Lung (tissue), 11 donors: ENCODE measurements at regions not wholly inside any gene's neighbourhood (a gene's known extent, or its start where the extent isn't known, plus 50 kb on each side); places are given as distances from the start of the nearest gene placed in this dataset.

Experiments
- ATAC-seq: fragments of 200-7000 bp; cut with Tn5 transposase; one replicate; pipeline ENCODE4 v1.9.1; 2020; ENCODE audit warnings: moderate number of reproducible peaks; ENCODE audit not compliant: insufficient read depth, low FRiP score
- DNase-seq, 3 donors: peaks; one replicate each; pipeline ENCODE4 v3.0.0-alpha.2; 2013 to 2017
- H3K27ac ChIP-seq, 2 donors: one replicate each; pipeline ENCODE4 v1.5.1; 2013; ENCODE audit warnings: mild to moderate bottlenecking in 2 of 2, moderate library complexity in 2 of 2, control low read depth in 1 of 2, inconsistent platforms in 1 of 2, low read depth in 1 of 2, low read length in 1 of 2
- H3K27me3 ChIP-seq, 3 donors: one replicate each; pipeline ENCODE4 v1.5.1; 2013; ENCODE audit warnings: low read length in 2 of 3; ENCODE audit not compliant: control insufficient read depth in 3 of 3, insufficient read depth in 3 of 3
- H3K36me3 ChIP-seq, 4 donors: one replicate each; pipeline ENCODE4 v1.5.1; 2013; ENCODE audit warnings: low read length in 4 of 4, mild to moderate bottlenecking in 1 of 4, moderate library complexity in 1 of 4; ENCODE audit not compliant: control insufficient read depth in 4 of 4, insufficient read depth in 4 of 4
- H3K4me1 ChIP-seq, 5 donors: one replicate each; pipeline ENCODE4 v1.5.1; 2013; ENCODE audit warnings: low read length in 5 of 5, mild to moderate bottlenecking in 2 of 5, moderate library complexity in 1 of 5; ENCODE audit not compliant: control insufficient read depth in 5 of 5, insufficient read depth in 5 of 5
- H3K4me3 ChIP-seq: one replicate; pipeline ENCODE4 v1.5.1; 2013; ENCODE audit warnings: mild to moderate bottlenecking, control low read depth, moderate library complexity
- H3K9ac ChIP-seq, 2 donors: one replicate each; pipeline ENCODE4 v1.5.1; 2013; ENCODE audit warnings: low read length in 2 of 2, control low read depth in 1 of 2; ENCODE audit not compliant: insufficient read depth in 1 of 2
- H3K9me3 ChIP-seq, 4 donors: one replicate each; pipeline ENCODE4 v1.5.1; 2013; ENCODE audit warnings: low read length in 3 of 4, mild to moderate bottlenecking in 1 of 4, moderate library complexity in 1 of 4; ENCODE audit not compliant: control insufficient read depth in 4 of 4, insufficient read depth in 3 of 4
- CTCF ChIP-seq: IDR thresholded peaks from 2 replicates; pipeline ENCODE4 v1.5.1; 2012; ENCODE audit warnings: mild to moderate bottlenecking; ENCODE audit errors: control extremely low read depth, extremely low read depth
- WGBS, 2 donors: extraction: QIAGEN DNeasy Blood & Tissue Kit; methylation state at CpG; one replicate each; pipeline ENCODE4 v1.1.7; 2013; 5-methylcytosine and 5-hydroxymethylcytosine counted together
- donor health status: control.
- donor health status: control.
- donor health status: Bipolar disorder and iron deficiency.
- donor health status: healthy.
- donor health status: DM: yes; HTN: yes; CAD: no.

- H3K9ac ChIP-seq = no peak overlapping the region
- H3K9me3 ChIP-seq = peaks cover 0 to 3% (median 1%) of the 10 kb centered on the region in 4 donors
- no peak overlapping the region for H3K27ac ChIP-seq
- no peak overlapping the region for H3K4me3 ChIP-seq
- 76 to 81% methylated on average over 8 of the region's 8 CpGs for WGBS, 2 donors
- ATAC-seq = no peak
- no peaks in the 10 kb centered on the region for H3K36me3 ChIP-seq
- DNase-seq = no peak
- H3K27me3 ChIP-seq = no peaks in the 10 kb centered on the region
- no peak for TF ChIP-seq CTCF
- H3K4me1 ChIP-seq = no peaks in the 10 kb centered on the region
These were observed 563.9 kb upstream of the TLE4 start for GRCh38 chr9:79007701-79008483.

- H3K9me3 ChIP-seq = peaks cover 0 to 3% (median 1%) of the 10 kb centered on the region in 4 donors
- no peaks in the 10 kb centered on the region for H3K4me1 ChIP-seq
- no peaks in the 10 kb centered on the region for H3K36me3 ChIP-seq
- H3K27ac ChIP-seq = no peak overlapping the region
- 62 to 74% methylated on average over 3 of the region's 3 CpGs for WGBS, 2 donors
- no peak for ATAC-seq
- no peaks in the 10 kb centered on the region for H3K27me3 ChIP-seq
- no peak for DNase-seq
- no peak overlapping the region for H3K9ac ChIP-seq
- no peak for TF ChIP-seq CTCF
- no peak overlapping the region for H3K4me3 ChIP-seq
These were observed 562.8 kb upstream of the TLE4 start for GRCh38 chr9:79008916-79009315.

- H3K4me1 ChIP-seq = no peaks in the 10 kb centered on the region
- no peaks in the 10 kb centered on the region for H3K27me3 ChIP-seq
- H3K4me3 ChIP-seq = no peak overlapping the region
- H3K9me3 ChIP-seq = peaks cover 0 to 3% (median 1%) of the 10 kb centered on the region in 4 donors
- ATAC-seq (no peak), DNase-seq (no peak)
- no peak overlapping the region for H3K9ac ChIP-seq
- no peak overlapping the region for H3K27ac ChIP-seq
- H3K36me3 ChIP-seq = no peaks in the 10 kb centered on the region
- TF ChIP-seq CTCF = no peak
- WGBS, 2 donors = 87 to 90% methylated on average over 3 of the region's 3 CpGs
These were observed 560.3 kb upstream of the TLE4 start for GRCh38 chr9:79011461-79011860.

- no peak overlapping the region for H3K4me3 ChIP-seq
- H3K4me1 ChIP-seq = no peaks in the 10 kb centered on the region
- peaks cover 0 to 3% (median 1%) of the 10 kb centered on the region in 4 donors for H3K9me3 ChIP-seq
- DNase-seq = no peak
- H3K36me3 ChIP-seq = no peaks in the 10 kb centered on the region
- no peaks in the 10 kb centered on the region for H3K27me3 ChIP-seq
- no peak overlapping the region for H3K27ac ChIP-seq
- ATAC-seq = no peak
- H3K9ac ChIP-seq = no peak overlapping the region
- TF ChIP-seq CTCF = no peak
These were observed 559.2 kb upstream of the TLE4 start for GRCh38 chr9:79012561-79012960.
